ENCODE measurements at regions not wholly inside any gene's neighbourhood (a gene's known extent, or its start where the extent isn't known, plus 50 kb on each side); places are given as distances from the start of the nearest gene placed in this dataset.
"Not testable (repeated sequence)": the region's sequence is repeated elsewhere in the genome, so short reads cannot be mapped to it uniquely, and the experiment has no call there.

DNA sequence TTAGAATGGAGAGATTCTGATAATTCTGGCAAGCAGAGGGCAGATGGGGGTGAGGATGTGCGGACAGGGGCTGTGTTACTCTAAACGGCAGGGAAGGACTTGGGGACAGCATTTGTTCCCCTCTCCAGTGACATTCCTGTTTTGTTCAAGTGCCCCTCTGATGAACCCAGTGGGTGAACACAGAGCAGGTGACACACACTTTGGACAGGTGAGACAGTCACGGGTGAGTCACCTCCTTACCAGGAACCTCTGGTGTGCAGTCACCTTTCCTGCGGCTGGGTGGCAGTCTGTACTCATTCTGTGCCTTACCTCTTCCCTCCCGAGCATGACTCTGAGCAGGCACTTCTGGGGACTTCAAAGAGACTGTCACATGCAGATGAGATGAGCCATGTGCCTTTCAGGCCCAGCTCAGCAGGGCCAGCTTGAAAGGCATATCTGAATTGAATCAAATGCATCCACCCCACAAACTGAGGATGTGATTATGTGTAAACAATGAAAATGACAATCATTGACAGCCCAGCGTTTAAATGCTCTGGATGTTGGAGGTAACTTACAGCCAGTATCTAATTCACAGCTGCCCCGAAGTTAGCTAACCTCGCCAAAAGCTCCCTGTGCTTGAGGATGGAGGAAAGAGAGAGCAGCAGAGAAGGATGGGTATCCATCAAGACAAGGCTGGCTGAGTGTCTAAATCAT lies 362.4 kb downstream of the BCL2L11 start:
- peak; percentile 99 for ATAC-seq (ENCODE audit: poor library complexity)
- H3K9me3 Mint-ChIP-seq; intact Hi-C loops (cut with DNase I, micrococcal nuclease): not testable (repeated sequence)

DNA sequence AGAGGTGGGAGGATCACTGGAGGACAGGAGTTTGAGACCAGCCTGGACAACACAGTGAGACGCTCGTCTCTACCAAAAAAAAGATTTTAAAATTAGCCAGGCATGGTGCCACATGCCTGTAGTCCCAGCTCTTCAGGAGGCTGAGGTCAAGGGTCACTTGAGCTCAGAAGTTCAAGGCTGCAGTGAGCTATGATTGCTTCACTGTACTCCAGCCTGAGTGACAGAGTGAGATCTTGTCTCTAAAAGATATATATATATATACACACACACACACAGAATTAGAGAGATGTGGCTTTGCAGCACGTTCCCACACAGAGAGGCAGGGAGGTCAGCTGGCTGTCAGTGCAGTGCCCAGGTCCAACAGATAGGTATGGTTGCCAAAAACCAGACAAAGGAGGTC lies 363.4 kb downstream of the BCL2L11 start:
- H3K27me3 ChIP-seq (ENCODE audit: control insufficient read depth in 1 of 2, insufficient read depth in 2 of 2, low read length in 2 of 2); ATAC-seq (ENCODE audit: poor library complexity); DNase-seq; H3K4me1 Mint-ChIP-seq (ENCODE audit: low read depth); POLR2A ChIA-PET; H3K4me3 ChIP-seq (ENCODE audit: low read length); intact Hi-C loops (cut with DNase I, micrococcal nuclease); CTCF ChIA-PET; H3K27me3 Mint-ChIP-seq; H3K36me3 ChIP-seq (ENCODE audit: insufficient read depth, low read length); H3K36me3 Mint-ChIP-seq (ENCODE audit: low read depth); H3K27ac Mint-ChIP-seq; H3K27ac ChIP-seq (ENCODE audit: low read depth in 1 of 2, low read length in 2 of 2); H3K9me3 Mint-ChIP-seq; H3K9me3 ChIP-seq (ENCODE audit: control insufficient read depth in 1 of 2, insufficient read depth in 1 of 2, low read length in 2 of 2); H3K4me3 Mint-ChIP-seq; H3K4me1 ChIP-seq (ENCODE audit: insufficient read depth, low read length): not testable (repeated sequence)

More for the DNA sequence above, 362.4 kb downstream of the BCL2L11 start:
- H3K27me3 Mint-ChIP-seq; H3K27me3 ChIP-seq (ENCODE audit: control insufficient read depth in 1 of 2, insufficient read depth in 2 of 2, low read length in 2 of 2); H3K4me3 ChIP-seq (ENCODE audit: low read length); POLR2A ChIA-PET; H3K4me1 Mint-ChIP-seq (ENCODE audit: low read depth); H3K4me3 Mint-ChIP-seq; H3K9me3 ChIP-seq (ENCODE audit: control insufficient read depth in 1 of 2, insufficient read depth in 1 of 2, low read length in 2 of 2); H3K27ac ChIP-seq (ENCODE audit: low read depth in 1 of 2, low read length in 2 of 2); CTCF ChIA-PET; H3K36me3 ChIP-seq (ENCODE audit: insufficient read depth, low read length); H3K4me1 ChIP-seq (ENCODE audit: insufficient read depth, low read length); H3K27ac Mint-ChIP-seq; H3K36me3 Mint-ChIP-seq (ENCODE audit: low read depth): not testable (repeated sequence)
- peak in 4 of 14 experiments; percentile 13 to 36 (median 24) for DNase-seq

DNA sequence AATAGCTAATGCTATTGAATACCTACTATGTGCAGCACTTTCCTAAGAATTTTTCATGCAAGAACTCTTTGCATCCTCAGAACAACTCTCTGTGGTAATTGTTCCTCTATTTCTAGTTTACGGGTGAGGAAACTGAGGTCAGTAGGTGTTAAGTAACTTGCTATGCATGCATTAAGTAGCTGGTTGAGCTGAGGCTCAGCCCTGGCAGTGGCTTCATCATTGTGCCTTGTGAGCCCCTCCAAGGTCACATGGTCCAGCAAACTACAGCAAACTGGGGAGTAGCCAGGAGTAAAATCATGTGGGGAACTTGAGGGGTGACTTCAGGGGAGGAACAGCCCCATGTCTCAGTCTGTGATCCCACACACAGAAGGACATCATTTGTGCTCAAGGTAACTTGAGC lies 365.2 kb downstream of the BCL2L11 start:
- H3K4me3 Mint-ChIP-seq; POLR2A ChIA-PET; CTCF ChIA-PET; H3K27me3 Mint-ChIP-seq; H3K4me1 ChIP-seq (ENCODE audit: insufficient read depth, low read length); H3K27me3 ChIP-seq (ENCODE audit: control insufficient read depth in 1 of 2, insufficient read depth in 2 of 2, low read length in 2 of 2); H3K4me3 ChIP-seq (ENCODE audit: low read length); H3K9me3 ChIP-seq (ENCODE audit: control insufficient read depth in 1 of 2, insufficient read depth in 1 of 2, low read length in 2 of 2); H3K9me3 Mint-ChIP-seq; intact Hi-C loops (cut with DNase I, micrococcal nuclease); H3K36me3 ChIP-seq (ENCODE audit: insufficient read depth, low read length); H3K36me3 Mint-ChIP-seq (ENCODE audit: low read depth); H3K4me1 Mint-ChIP-seq (ENCODE audit: low read depth); H3K27ac Mint-ChIP-seq; H3K27ac ChIP-seq (ENCODE audit: low read depth in 1 of 2, low read length in 2 of 2); ATAC-seq (ENCODE audit: poor library complexity): not testable (repeated sequence)
- peak in 1 of 14 experiments; percentile 38 for DNase-seq

DNA sequence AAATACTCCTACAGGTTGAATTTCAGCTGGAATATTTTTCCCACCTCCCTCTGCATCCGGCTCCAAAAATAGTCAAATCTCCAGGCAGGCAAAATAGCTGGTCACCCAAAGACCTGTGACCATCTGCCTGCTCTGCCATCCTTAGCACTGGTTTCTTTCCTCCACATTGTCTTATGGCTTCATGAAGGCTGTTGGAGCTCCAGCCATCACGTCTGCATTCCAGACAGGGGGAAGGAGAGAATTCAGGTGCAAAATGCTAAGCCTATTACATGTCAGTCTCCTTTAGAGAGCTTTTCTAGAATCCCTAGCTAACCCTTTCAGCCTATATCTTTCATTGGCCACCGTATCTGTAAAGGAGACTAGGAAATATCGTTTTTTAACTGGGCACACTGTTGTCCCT lies 367.7 kb downstream of the BCL2L11 start:
- H3K36me3 ChIP-seq (ENCODE audit: insufficient read depth, low read length); H3K36me3 Mint-ChIP-seq (ENCODE audit: low read depth); DNase-seq; H3K27me3 Mint-ChIP-seq; CTCF ChIA-PET; H3K4me3 ChIP-seq (ENCODE audit: low read length); H3K27ac Mint-ChIP-seq; H3K9me3 Mint-ChIP-seq; H3K27me3 ChIP-seq (ENCODE audit: control insufficient read depth in 1 of 2, insufficient read depth in 2 of 2, low read length in 2 of 2); POLR2A ChIA-PET; H3K4me1 Mint-ChIP-seq (ENCODE audit: low read depth); H3K27ac ChIP-seq (ENCODE audit: low read depth in 1 of 2, low read length in 2 of 2); intact Hi-C loops (cut with DNase I, micrococcal nuclease); ATAC-seq (ENCODE audit: poor library complexity); H3K4me1 ChIP-seq (ENCODE audit: insufficient read depth, low read length); H3K9me3 ChIP-seq (ENCODE audit: control insufficient read depth in 1 of 2, insufficient read depth in 1 of 2, low read length in 2 of 2); H3K4me3 Mint-ChIP-seq: not testable (repeated sequence)

DNA sequence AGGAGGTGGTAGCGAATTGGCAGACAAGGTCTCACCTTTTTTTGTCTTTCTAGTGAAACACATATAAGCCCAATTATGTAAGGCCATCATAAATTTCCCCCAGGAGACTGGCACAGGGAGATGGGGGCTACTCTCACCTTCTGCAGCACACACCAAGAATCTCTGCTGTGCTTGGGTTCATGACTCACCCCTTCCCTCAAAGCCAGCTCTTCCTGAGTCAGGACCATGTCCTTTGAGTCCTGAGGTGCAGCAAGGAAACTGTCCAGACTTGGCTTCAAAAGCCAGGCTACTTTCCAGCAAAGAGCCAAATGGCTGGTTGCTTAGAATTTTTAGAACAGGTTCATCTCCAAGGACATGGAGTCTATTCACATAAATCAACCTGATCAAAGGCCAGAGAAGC lies 368.7 kb downstream of the BCL2L11 start:
- intact Hi-C loops (cut with DNase I, micrococcal nuclease); H3K27me3 Mint-ChIP-seq; H3K27ac Mint-ChIP-seq; H3K4me3 ChIP-seq (ENCODE audit: low read length); H3K27ac ChIP-seq (ENCODE audit: low read depth in 1 of 2, low read length in 2 of 2); H3K36me3 Mint-ChIP-seq (ENCODE audit: low read depth); DNase-seq; CTCF ChIA-PET; ATAC-seq (ENCODE audit: poor library complexity); H3K4me1 Mint-ChIP-seq (ENCODE audit: low read depth); H3K4me3 Mint-ChIP-seq; H3K36me3 ChIP-seq (ENCODE audit: insufficient read depth, low read length); H3K9me3 ChIP-seq (ENCODE audit: control insufficient read depth in 1 of 2, insufficient read depth in 1 of 2, low read length in 2 of 2); H3K27me3 ChIP-seq (ENCODE audit: control insufficient read depth in 1 of 2, insufficient read depth in 2 of 2, low read length in 2 of 2); POLR2A ChIA-PET; H3K9me3 Mint-ChIP-seq; H3K4me1 ChIP-seq (ENCODE audit: insufficient read depth, low read length): not testable (repeated sequence)

DNA sequence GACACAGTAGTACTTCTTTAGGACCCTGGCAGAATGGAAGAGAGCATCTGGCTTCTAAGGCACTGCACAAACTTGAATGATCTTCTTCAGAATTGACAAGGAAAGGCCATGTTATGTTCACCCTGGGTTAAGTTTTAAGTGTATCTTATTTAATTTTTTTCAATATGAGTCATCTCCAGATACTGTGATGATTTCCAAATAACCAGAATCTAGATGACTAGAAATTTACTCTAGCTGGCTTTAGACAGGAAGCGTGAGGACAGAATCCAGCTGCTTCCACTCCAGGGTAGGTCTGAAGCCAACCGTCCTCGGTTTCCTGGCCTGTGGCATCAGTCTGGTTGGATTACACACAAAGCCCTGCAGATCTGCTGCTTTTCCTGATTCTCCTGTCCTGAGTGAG lies 370.5 kb downstream of the BCL2L11 start:
- H3K9me3 Mint-ChIP-seq; POLR2A ChIA-PET; DNase-seq; H3K27ac Mint-ChIP-seq; H3K4me3 ChIP-seq (ENCODE audit: low read length); CTCF ChIA-PET; H3K4me3 Mint-ChIP-seq; H3K4me1 ChIP-seq (ENCODE audit: insufficient read depth, low read length); H3K27me3 Mint-ChIP-seq; H3K27me3 ChIP-seq (ENCODE audit: control insufficient read depth in 1 of 2, insufficient read depth in 2 of 2, low read length in 2 of 2); H3K36me3 Mint-ChIP-seq (ENCODE audit: low read depth); intact Hi-C loops (cut with DNase I, micrococcal nuclease); H3K36me3 ChIP-seq (ENCODE audit: insufficient read depth, low read length); H3K9me3 ChIP-seq (ENCODE audit: control insufficient read depth in 1 of 2, insufficient read depth in 1 of 2, low read length in 2 of 2); H3K4me1 Mint-ChIP-seq (ENCODE audit: low read depth); H3K27ac ChIP-seq (ENCODE audit: low read depth in 1 of 2, low read length in 2 of 2): not testable (repeated sequence)
- ATAC-seq (ENCODE audit: poor library complexity), result peak; percentile 25

DNA sequence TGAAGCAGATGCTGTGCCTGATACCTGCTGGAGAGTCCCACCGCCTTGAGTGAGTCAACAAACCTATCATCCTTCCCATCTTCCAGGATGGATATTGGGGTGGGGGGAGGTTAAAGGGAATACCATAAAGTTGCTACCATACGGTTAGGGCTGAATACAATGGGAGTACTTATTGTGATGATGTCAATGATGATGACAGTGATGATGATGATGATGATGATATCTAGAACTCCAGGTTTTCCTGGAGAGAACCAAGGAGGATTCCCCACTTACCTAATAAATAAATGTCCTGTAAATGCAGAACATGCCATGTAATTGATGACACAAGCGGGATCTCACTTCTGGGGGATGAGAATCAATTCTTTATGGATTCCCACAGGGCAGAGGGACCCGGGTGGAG lies 370.9 kb downstream of the BCL2L11 start:
- not testable (repeated sequence) for H3K27ac Mint-ChIP-seq

More for the DNA sequence above, 370.9 kb downstream of the BCL2L11 start:
- ATAC-seq (ENCODE audit: poor library complexity); H3K9me3 Mint-ChIP-seq; H3K27ac ChIP-seq (ENCODE audit: low read depth in 1 of 2, low read length in 2 of 2); H3K4me3 Mint-ChIP-seq; CTCF ChIA-PET; H3K36me3 ChIP-seq (ENCODE audit: insufficient read depth, low read length); H3K36me3 Mint-ChIP-seq (ENCODE audit: low read depth); DNase-seq; H3K9me3 ChIP-seq (ENCODE audit: control insufficient read depth in 1 of 2, insufficient read depth in 1 of 2, low read length in 2 of 2); H3K27me3 Mint-ChIP-seq; H3K27me3 ChIP-seq (ENCODE audit: control insufficient read depth in 1 of 2, insufficient read depth in 2 of 2, low read length in 2 of 2); H3K4me1 Mint-ChIP-seq (ENCODE audit: low read depth); POLR2A ChIA-PET; intact Hi-C loops (cut with DNase I, micrococcal nuclease); H3K4me1 ChIP-seq (ENCODE audit: insufficient read depth, low read length); H3K4me3 ChIP-seq (ENCODE audit: low read length): not testable (repeated sequence)
